ENCODE measurements at regions not wholly inside any gene's neighbourhood (a gene's known extent, or its start where the extent isn't known, plus 50 kb on each side); places are given as distances from the start of the nearest gene placed in this dataset.

DNA sequence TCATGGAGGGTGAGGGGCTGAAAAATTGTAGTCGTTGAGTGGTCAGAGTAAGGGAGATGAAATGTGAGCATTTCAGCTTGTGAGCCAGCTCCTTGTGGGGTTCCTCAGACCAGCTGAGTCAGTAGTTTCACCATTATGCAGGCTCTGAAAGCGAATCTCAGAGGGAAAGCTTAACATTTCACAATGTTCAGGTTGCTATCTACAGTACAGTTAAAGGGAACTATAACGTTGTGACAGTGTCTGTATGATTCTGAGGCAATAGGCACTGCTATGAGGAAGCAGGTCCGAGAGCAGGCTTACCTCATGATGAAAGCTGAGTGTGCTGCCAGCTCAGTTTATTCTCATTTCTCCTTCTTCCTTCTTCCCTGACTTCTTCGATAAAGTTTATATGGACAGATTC, 469.6 kb downstream of the EDEM1 start:
- TF ChIP-seq, protein P1, sequence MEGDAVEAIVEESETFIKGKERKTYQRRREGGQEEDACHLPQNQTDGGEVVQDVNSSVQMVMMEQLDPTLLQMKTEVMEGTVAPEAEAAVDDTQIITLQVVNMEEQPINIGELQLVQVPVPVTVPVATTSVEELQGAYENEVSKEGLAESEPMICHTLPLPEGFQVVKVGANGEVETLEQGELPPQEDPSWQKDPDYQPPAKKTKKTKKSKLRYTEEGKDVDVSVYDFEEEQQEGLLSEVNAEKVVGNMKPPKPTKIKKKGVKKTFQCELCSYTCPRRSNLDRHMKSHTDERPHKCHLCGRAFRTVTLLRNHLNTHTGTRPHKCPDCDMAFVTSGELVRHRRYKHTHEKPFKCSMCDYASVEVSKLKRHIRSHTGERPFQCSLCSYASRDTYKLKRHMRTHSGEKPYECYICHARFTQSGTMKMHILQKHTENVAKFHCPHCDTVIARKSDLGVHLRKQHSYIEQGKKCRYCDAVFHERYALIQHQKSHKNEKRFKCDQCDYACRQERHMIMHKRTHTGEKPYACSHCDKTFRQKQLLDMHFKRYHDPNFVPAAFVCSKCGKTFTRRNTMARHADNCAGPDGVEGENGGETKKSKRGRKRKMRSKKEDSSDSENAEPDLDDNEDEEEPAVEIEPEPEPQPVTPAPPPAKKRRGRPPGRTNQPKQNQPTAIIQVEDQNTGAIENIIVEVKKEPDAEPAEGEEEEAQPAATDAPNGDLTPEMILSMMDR (IDR thresholded peaks at IDR 0.05; ENCODE audit: low read depth, low read length), result no peak
- Histone ChIP-seq H3K27me3 (no peaks in the 10 kb centered on the region), H3K9me3 (no peaks in the 10 kb centered on the region), H3K4me1 (no peaks in the 10 kb centered on the region), H3K36me3 (no peaks in the 10 kb centered on the region), H3K4me3 (ENCODE audit: low read depth, low read length) (no peak overlapping the region)
- DNase-seq, result no peak

DNA sequence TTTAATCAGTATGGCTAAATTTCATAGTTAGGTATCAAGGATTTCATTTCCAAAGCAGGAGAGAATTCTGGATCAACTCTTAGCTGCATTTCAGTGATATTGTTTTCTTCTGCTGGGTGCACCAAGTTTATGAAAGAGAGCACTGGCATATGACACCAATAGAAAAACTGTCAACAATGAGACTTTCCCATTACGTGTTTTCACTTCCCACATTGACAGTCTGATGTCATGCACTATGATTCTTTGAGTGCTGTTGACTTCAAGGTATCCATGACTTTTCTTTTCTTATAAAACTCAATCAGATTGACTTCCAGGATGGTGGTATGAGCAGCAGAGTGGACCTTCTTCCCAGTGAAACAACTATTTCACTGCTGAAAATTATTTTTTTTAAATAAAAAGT, 476.1 kb downstream of the EDEM1 start:
- Histone ChIP-seq H3K27me3 (no peaks in the 10 kb centered on the region), H3K9me3 (no peaks in the 10 kb centered on the region), H3K4me3 (ENCODE audit: low read depth, low read length) (no peak overlapping the region), H3K36me3 (no peaks in the 10 kb centered on the region), H3K4me1 (no peaks in the 10 kb centered on the region)
- TF ChIP-seq, protein P1 (IDR thresholded peaks at IDR 0.05; ENCODE audit: low read depth, low read length), result no peak
- no peak for DNase-seq

DNA sequence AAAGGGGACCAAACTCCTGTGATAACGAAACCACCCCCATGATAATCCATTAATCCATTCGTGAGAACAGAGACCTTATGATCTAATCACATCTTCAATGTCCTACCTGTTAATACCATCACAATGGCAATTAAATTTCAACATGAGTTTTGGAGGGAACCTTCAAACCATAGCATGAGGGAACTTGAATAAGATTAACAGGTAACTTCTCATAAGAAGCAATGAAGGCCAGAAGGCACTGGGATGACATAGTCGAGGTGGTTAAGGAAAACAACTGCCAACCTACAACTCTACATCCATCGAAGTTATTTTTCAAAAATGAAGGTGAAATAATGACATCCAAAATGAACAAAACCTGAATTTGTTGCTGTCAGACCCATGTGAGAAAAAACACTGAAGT, 478.9 kb downstream of the EDEM1 start:
- H3K4me1 ChIP-seq, result no peaks in the 10 kb centered on the region
- H3K36me3 ChIP-seq, result no peaks in the 10 kb centered on the region
- TF ChIP-seq, protein P1 (IDR thresholded peaks at IDR 0.05; ENCODE audit: low read depth, low read length), result no peak
- no peaks in the 10 kb centered on the region for H3K27me3 ChIP-seq
- no peak overlapping the region for H3K4me3 ChIP-seq (ENCODE audit: low read depth, low read length)
- DNase-seq, result no peak
- no peaks in the 10 kb centered on the region for H3K9me3 ChIP-seq

GRCh38 chr3:5673521-5673920, 486.0 kb downstream of the EDEM1 start:
- Histone ChIP-seq H3K4me3 (ENCODE audit: low read depth, low read length) (no peak overlapping the region), H3K4me1 (no peaks in the 10 kb centered on the region), H3K36me3 (no peaks in the 10 kb centered on the region), H3K27me3 (no peaks in the 10 kb centered on the region), H3K9me3 (no peaks in the 10 kb centered on the region)
- TF ChIP-seq, protein P1 (IDR thresholded peaks at IDR 0.05; ENCODE audit: low read depth, low read length), result no peak
- DNase-seq, result no peak

DNA sequence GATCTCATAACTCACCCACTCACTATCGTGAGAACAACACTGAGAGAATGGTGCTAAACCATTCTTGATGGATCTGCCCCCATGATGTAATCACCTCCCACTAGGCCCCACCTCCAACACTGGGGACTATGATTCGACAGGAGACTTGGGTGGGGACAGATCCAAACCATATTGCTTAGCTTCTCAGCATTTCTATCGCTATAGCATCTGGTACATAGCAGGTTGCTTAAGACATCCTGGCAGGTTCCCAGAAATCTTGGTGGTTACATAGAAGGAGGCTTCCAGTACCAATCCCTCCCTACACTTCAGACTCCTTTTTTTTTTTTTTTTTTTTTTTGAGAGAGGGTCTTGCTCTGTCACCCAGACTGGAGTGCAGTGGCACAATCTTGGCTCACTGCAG, 487.8 kb downstream of the EDEM1 start:
- Histone ChIP-seq H3K27me3 (no peaks in the 10 kb centered on the region), H3K36me3 (no peaks in the 10 kb centered on the region), H3K9me3 (no peaks in the 10 kb centered on the region), H3K4me3 (ENCODE audit: low read depth, low read length) (no peak overlapping the region), H3K4me1 (no peaks in the 10 kb centered on the region)
- DNase-seq, result no peak
- TF ChIP-seq, protein P1 (IDR thresholded peaks at IDR 0.05; ENCODE audit: low read depth, low read length), result no peak

GRCh38 chr3:5677555-5677954, 490.0 kb downstream of the EDEM1 start:
- Histone ChIP-seq H3K36me3 (no peaks in the 10 kb centered on the region), H3K9me3 (no peaks in the 10 kb centered on the region), H3K4me3 (ENCODE audit: low read depth, low read length) (no peak overlapping the region), H3K4me1 (no peaks in the 10 kb centered on the region), H3K27me3 (no peaks in the 10 kb centered on the region)
- DNase-seq, result no peak
- TF ChIP-seq, protein P1 (IDR thresholded peaks at IDR 0.05; ENCODE audit: low read depth, low read length), result no peak
